K562 (cell line): ENCODE measurements at regions not wholly inside any gene's neighbourhood (a gene's known extent, or its start where the extent isn't known, plus 50 kb on each side); places are given as distances from the start of the nearest gene placed in this dataset.

Source experiments
- ARHGAP35 ChIP-seq: fragments of 450-650 bp; IDR thresholded peaks from 2 replicates; pipeline ENCODE4 v1.6.1; 2018; ENCODE audit not compliant: partially characterized antibody
- EHMT2 ChIP-seq: fragments of 450-650 bp; IDR thresholded peaks from 2 replicates; pipeline ENCODE4 v1.6.1; 2018; ENCODE audit warnings: antibody characterized with exemption
- ESRRB ChIP-seq: fragments of 250-450 bp; sonication (Bioruptor Pico); IDR thresholded peaks from 2 replicates; pipeline ENCODE4 v1.5.0; 2020; ENCODE audit warnings: mild to moderate bottlenecking, moderate library complexity, borderline replicate concordance
- HOXB6 ChIP-seq: fragments of 250-450 bp; sonication (Bioruptor Pico); IDR thresholded peaks from 2 replicates; pipeline ENCODE4 v1.5.1; 2022; ENCODE audit warnings: mild to moderate bottlenecking, borderline replicate concordance
- PHF21A ChIP-seq: fragments of 450-650 bp; IDR thresholded peaks from 2 replicates; pipeline ENCODE4 v1.6.1; 2017; ENCODE audit warnings: low read depth, borderline replicate concordance
- RBFOX2 ChIP-seq: fragments of 200-400 bp; formaldehyde crosslinking; IDR thresholded peaks from 2 replicates; pipeline ENCODE4 v1.6.1; 2017; ENCODE audit warnings: low read depth, mild to moderate bottlenecking, low read length, moderate library complexity
- RBM22 ChIP-seq: fragments of 200-400 bp; formaldehyde crosslinking; IDR thresholded peaks from 2 replicates; pipeline ENCODE4 v1.6.1; 2018; ENCODE audit warnings: low read length, low read depth; ENCODE audit not compliant: poor library complexity, severe bottlenecking
- TF ChIP-seq, protein P1 (sequence below): fragments of 450-650 bp; IDR thresholded peaks from 2 replicates; pipeline ENCODE4 v1.6.1; 2016
- TF ChIP-seq, protein P2 (sequence below): sonication (generic); formaldehyde crosslinking; IDR thresholded peaks from 2 replicates; pipeline ENCODE4 v1.8.0; 2022; ENCODE audit warnings: missing genetic modification reagents, mild to moderate bottlenecking, borderline replicate concordance
- TF ChIP-seq, protein P3 (sequence below): fragments of 450-650 bp; IDR thresholded peaks from 2 replicates; pipeline ENCODE4 v1.6.1; 2016; ENCODE audit warnings: low read depth, mild to moderate bottlenecking, moderate library complexity
- TF ChIP-seq, protein P4 (sequence below): fragments of 250-450 bp; sonication (Bioruptor Pico); IDR thresholded peaks from 2 replicates; pipeline ENCODE4 v1.9.0; 2021; ENCODE audit warnings: mild to moderate bottlenecking, inconsistent platforms

DNA sequence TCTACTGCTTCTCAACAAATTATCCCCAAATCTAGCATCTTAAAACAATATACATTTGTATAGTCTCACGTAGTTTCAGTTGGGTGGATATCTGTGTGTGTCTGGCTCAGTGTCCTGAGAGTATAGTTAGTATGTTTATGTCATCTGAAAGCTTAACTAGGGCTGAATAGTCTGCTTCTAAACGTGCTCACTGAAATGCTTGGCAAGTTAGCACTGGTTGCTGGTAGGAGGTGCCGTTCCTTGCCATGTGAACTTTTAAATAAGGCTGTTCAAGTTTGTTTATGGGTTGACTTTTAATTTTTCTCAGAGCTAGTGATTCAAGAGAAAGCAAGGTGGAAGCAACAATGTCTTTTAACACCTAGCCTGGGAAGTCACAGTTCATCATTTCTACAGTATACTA, 1673.6 kb downstream of the PCDH7 start (continued):
- no peak for TF ChIP-seq HOXB6 (CRISPR knock-in tag)
- no peak for TF ChIP-seq RBM22
- TF ChIP-seq, protein P1, sequence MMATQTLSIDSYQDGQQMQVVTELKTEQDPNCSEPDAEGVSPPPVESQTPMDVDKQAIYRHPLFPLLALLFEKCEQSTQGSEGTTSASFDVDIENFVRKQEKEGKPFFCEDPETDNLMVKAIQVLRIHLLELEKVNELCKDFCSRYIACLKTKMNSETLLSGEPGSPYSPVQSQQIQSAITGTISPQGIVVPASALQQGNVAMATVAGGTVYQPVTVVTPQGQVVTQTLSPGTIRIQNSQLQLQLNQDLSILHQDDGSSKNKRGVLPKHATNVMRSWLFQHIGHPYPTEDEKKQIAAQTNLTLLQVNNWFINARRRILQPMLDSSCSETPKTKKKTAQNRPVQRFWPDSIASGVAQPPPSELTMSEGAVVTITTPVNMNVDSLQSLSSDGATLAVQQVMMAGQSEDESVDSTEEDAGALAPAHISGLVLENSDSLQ = no peak
- TF ChIP-seq ARHGAP35 = no peak
- TF ChIP-seq ESRRB (CRISPR knock-in tag) = no peak
- no peak for TF ChIP-seq PHF21A
- TF ChIP-seq RBFOX2 = no peak
- no peak for TF ChIP-seq EHMT2
- TF ChIP-seq, protein P2, sequence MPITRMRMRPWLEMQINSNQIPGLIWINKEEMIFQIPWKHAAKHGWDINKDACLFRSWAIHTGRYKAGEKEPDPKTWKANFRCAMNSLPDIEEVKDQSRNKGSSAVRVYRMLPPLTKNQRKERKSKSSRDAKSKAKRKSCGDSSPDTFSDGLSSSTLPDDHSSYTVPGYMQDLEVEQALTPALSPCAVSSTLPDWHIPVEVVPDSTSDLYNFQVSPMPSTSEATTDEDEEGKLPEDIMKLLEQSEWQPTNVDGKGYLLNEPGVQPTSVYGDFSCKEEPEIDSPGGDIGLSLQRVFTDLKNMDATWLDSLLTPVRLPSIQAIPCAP (CRISPR knock-in tag) = no peak
- TF ChIP-seq, protein P3, sequence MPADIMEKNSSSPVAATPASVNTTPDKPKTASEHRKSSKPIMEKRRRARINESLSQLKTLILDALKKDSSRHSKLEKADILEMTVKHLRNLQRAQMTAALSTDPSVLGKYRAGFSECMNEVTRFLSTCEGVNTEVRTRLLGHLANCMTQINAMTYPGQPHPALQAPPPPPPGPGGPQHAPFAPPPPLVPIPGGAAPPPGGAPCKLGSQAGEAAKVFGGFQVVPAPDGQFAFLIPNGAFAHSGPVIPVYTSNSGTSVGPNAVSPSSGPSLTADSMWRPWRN = no peak
- TF ChIP-seq, protein P4, sequence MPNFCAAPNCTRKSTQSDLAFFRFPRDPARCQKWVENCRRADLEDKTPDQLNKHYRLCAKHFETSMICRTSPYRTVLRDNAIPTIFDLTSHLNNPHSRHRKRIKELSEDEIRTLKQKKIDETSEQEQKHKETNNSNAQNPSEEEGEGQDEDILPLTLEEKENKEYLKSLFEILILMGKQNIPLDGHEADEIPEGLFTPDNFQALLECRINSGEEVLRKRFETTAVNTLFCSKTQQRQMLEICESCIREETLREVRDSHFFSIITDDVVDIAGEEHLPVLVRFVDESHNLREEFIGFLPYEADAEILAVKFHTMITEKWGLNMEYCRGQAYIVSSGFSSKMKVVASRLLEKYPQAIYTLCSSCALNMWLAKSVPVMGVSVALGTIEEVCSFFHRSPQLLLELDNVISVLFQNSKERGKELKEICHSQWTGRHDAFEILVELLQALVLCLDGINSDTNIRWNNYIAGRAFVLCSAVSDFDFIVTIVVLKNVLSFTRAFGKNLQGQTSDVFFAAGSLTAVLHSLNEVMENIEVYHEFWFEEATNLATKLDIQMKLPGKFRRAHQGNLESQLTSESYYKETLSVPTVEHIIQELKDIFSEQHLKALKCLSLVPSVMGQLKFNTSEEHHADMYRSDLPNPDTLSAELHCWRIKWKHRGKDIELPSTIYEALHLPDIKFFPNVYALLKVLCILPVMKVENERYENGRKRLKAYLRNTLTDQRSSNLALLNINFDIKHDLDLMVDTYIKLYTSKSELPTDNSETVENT (CRISPR knock-in tag) = no peak
- TF ChIP-seq, all 486 proteins: peak for 0
